IMR-90 (cell line): ENCODE measurements at regions not wholly inside any gene's neighbourhood (a gene's known extent, or its start where the extent isn't known, plus 50 kb on each side); places are given as distances from the start of the nearest gene placed in this dataset.

Experiments
- ATAC-seq: fragments of 200-7000 bp; cut with Tn5 transposase; 2 replicates; pipeline ENCODE4 v1.9.1; 2020; ENCODE audit warnings: low read depth, mild to moderate bottlenecking, moderate library complexity
- BruUV-seq: library from RNA; stranded (reverse); fragments of 400-500 nt; replicated peaks from 2 replicates; lab custom pipeline; 2021; lab: Mats Ljungman, UMichigan
- CTCF ChIA-PET: fragments of 300-600 bp; formaldehyde crosslinking; extraction: SDS; loops from one replicate; lab custom pipeline; 2021; ENCODE audit warnings: antibody characterized with exemption; lab: Yijun Ruan, JAX
- POLR2A ChIA-PET: fragments of 300-600 bp; sonication (Branson Sonifier 250); formaldehyde crosslinking; loops from one replicate; lab custom pipeline; 2022; ENCODE audit warnings: antibody characterized with exemption; ENCODE audit not compliant: unreplicated experiment; lab: Charles Lee
- DNase-seq: peaks from one replicate; pipeline ENCODE4 v3.0.0; 2013
- H2AFZ ChIP-seq: replicated peaks from 2 replicates; pipeline ENCODE3; 2013; ENCODE audit warnings: low read length, mild to moderate bottlenecking; ENCODE audit not compliant: poor library complexity
- H2AK5ac ChIP-seq: 2 replicates; pipeline ENCODE4 v1.6.1; 2013; ENCODE audit warnings: low read depth, low read length, inconsistent platforms
- H2AK9ac ChIP-seq: replicated peaks from 2 replicates; pipeline ENCODE3; 2013; ENCODE audit warnings: mild to moderate bottlenecking, low read depth, low read length, moderate library complexity; ENCODE audit not compliant: poor library complexity
- H2BK120ac ChIP-seq: 2 replicates; pipeline ENCODE4 v1.6.1; 2013; ENCODE audit warnings: low read depth, low read length, inconsistent platforms
- H2BK15ac ChIP-seq: 3 replicates; pipeline ENCODE4 v1.6.1; 2013; ENCODE audit warnings: low read depth, low read length, inconsistent platforms
- H2BK20ac ChIP-seq: 2 replicates; pipeline ENCODE4 v1.6.1; 2013; ENCODE audit warnings: low read depth, mild to moderate bottlenecking, inconsistent platforms, low read length, moderate library complexity
- H2BK5ac ChIP-seq: 2 replicates; pipeline ENCODE4 v1.6.1; 2013; ENCODE audit warnings: mild to moderate bottlenecking, low read depth, low read length, inconsistent platforms; ENCODE audit not compliant: poor library complexity, severe bottlenecking
- H3K14ac ChIP-seq: replicated peaks from 2 replicates; pipeline ENCODE4 v1.6.1; 2013; ENCODE audit warnings: low read depth, low read length, inconsistent platforms
- H3K18ac ChIP-seq: 2 replicates; pipeline ENCODE4 v1.6.1; 2013; ENCODE audit warnings: low read depth, low read length, control low read depth
- H3K23ac ChIP-seq: 2 replicates; pipeline ENCODE4 v1.6.1; 2013; ENCODE audit warnings: low read depth, low read length, inconsistent platforms
- H3K27ac ChIP-seq: 2 replicates; pipeline ENCODE4 v1.5.1; 2013; ENCODE audit warnings: mild to moderate bottlenecking, control low read depth, low read length; ENCODE audit not compliant: insufficient read depth
- H3K27me3 ChIP-seq: 2 replicates; pipeline ENCODE4 v1.6.1; 2013; ENCODE audit warnings: low read length; ENCODE audit not compliant: control insufficient read depth, insufficient read depth
- H3K36me3 ChIP-seq: 2 replicates; pipeline ENCODE4 v1.6.1; 2013; ENCODE audit warnings: low read length, mixed read lengths; ENCODE audit not compliant: control insufficient read depth, insufficient read depth
- H3K4ac ChIP-seq: 2 replicates; pipeline ENCODE4 v1.6.1; 2013; ENCODE audit warnings: low read depth, low read length, inconsistent platforms
- H3K4me1 ChIP-seq: 2 replicates; pipeline ENCODE4 v1.6.1; 2013; ENCODE audit warnings: low read length, mixed read lengths; ENCODE audit not compliant: control insufficient read depth, insufficient read depth
- H3K4me2 ChIP-seq: 2 replicates; pipeline ENCODE4 v1.6.1; 2013; ENCODE audit warnings: low read depth, mild to moderate bottlenecking, control low read depth, low read length, moderate library complexity
- H3K4me3 ChIP-seq: 2 replicates; pipeline ENCODE4 v1.5.1; 2013; ENCODE audit warnings: low read depth, mild to moderate bottlenecking, control low read depth, low read length, moderate library complexity; ENCODE audit not compliant: insufficient read depth
- H3K56ac ChIP-seq: 2 replicates; pipeline ENCODE4 v1.6.1; 2013; ENCODE audit warnings: low read length, inconsistent platforms; ENCODE audit not compliant: insufficient read depth; ENCODE audit errors: extremely low read depth
- H3K79me1 ChIP-seq, 2 experiments: 2 replicates each; pipeline ENCODE4 v1.6.1; 2013; ENCODE audit warnings: low read length in 2 of 2, inconsistent platforms in 1 of 2, low read depth in 1 of 2
- H3K9ac ChIP-seq: 2 replicates; pipeline ENCODE4 v1.6.1; 2013; ENCODE audit warnings: low read depth, low read length, control low read depth
- H3K9me1 ChIP-seq: 2 replicates; pipeline ENCODE4 v1.6.1; 2013; ENCODE audit warnings: low read length, inconsistent platforms; ENCODE audit not compliant: insufficient read depth
- H3K9me3 ChIP-seq: 2 replicates; pipeline ENCODE4 v1.6.1; 2013; ENCODE audit warnings: low read length; ENCODE audit not compliant: control insufficient read depth, insufficient read depth
- H4K20me1 ChIP-seq: 2 replicates; pipeline ENCODE4 v1.6.1; 2013; ENCODE audit warnings: low read length, inconsistent platforms; ENCODE audit not compliant: insufficient read depth
- H4K5ac ChIP-seq: 2 replicates; pipeline ENCODE4 v1.6.1; 2013; ENCODE audit warnings: mild to moderate bottlenecking, low read depth, low read length, control low read depth
- H4K8ac ChIP-seq, 2 experiments: 2 replicates each; pipeline ENCODE4 v1.6.1; 2013; ENCODE audit warnings: low read depth in 2 of 2, low read length in 2 of 2, control low read depth in 1 of 2, inconsistent platforms in 1 of 2
- H4K91ac ChIP-seq: 2 replicates; pipeline ENCODE4 v1.6.1; 2013; ENCODE audit warnings: low read depth, low read length, inconsistent platforms; ENCODE audit not compliant: insufficient read depth
- BHLHE40 ChIP-seq: fragments of 150-350 bp; IDR thresholded peaks from 2 replicates; pipeline ENCODE4 v1.6.1; 2016; ENCODE audit warnings: mild to moderate bottlenecking, low read depth, low read length
- CEBPB ChIP-seq: IDR thresholded peaks from 2 replicates; pipeline ENCODE4 v1.6.1; 2012; ENCODE audit warnings: low read depth, low read length, improper control_type of control experiment
- CHD1 ChIP-seq: IDR thresholded peaks from 2 replicates; pipeline ENCODE4 v1.6.1; 2012; ENCODE audit warnings: low read depth, low read length, improper control_type of control experiment
- ELK1 ChIP-seq: fragments of 150-350 bp; IDR thresholded peaks from 2 replicates; pipeline ENCODE4 v1.6.1; 2016; ENCODE audit warnings: low read depth, mild to moderate bottlenecking, low read length, moderate library complexity, borderline replicate concordance
- FOS ChIP-seq: fragments of 150-350 bp; IDR thresholded peaks from 2 replicates; pipeline ENCODE4 v1.6.1; 2016; ENCODE audit warnings: low read depth, low read length
- MAFK ChIP-seq: IDR thresholded peaks from 2 replicates; pipeline ENCODE4 v1.6.1; 2012; ENCODE audit warnings: low read depth, low read length, improper control_type of control experiment
- MAZ ChIP-seq: IDR thresholded peaks from 2 replicates; pipeline ENCODE4 v1.6.1; 2012; ENCODE audit warnings: low read depth, mild to moderate bottlenecking, low read length, improper control_type of control experiment, moderate library complexity, borderline replicate concordance
- MXI1 ChIP-seq: IDR thresholded peaks from 2 replicates; pipeline ENCODE4 v1.6.1; 2012; ENCODE audit warnings: low read depth, mild to moderate bottlenecking, low read length, moderate library complexity, borderline replicate concordance
- NFE2L2 ChIP-seq: fragments of 150-350 bp; IDR thresholded peaks from 2 replicates; pipeline ENCODE4 v1.6.1; 2016; ENCODE audit warnings: low read depth, mild to moderate bottlenecking, low read length
- POLR2A ChIP-seq: IDR thresholded peaks from 2 replicates; pipeline ENCODE4 v1.6.1; 2012; ENCODE audit warnings: mild to moderate bottlenecking, low read depth, low read length
- RAD21 ChIP-seq: IDR thresholded peaks from 2 replicates; pipeline ENCODE4 v1.6.1; 2012; ENCODE audit warnings: low read length, improper control_type of control experiment
- RCOR1 ChIP-seq: IDR thresholded peaks from 2 replicates; pipeline ENCODE4 v1.6.1; 2012; ENCODE audit warnings: mild to moderate bottlenecking, low read length, improper control_type of control experiment; ENCODE audit not compliant: insufficient replicate concordance
- RFX5 ChIP-seq: IDR thresholded peaks from 2 replicates; pipeline ENCODE4 v1.8.0; 2012; ENCODE audit warnings: low read depth, mild to moderate bottlenecking, low read length, moderate library complexity
- SMC3 ChIP-seq: fragments of 150-350 bp; IDR thresholded peaks from 2 replicates; pipeline ENCODE4 v1.6.1; 2016; ENCODE audit warnings: low read depth, mild to moderate bottlenecking, antibody characterized with exemption, low read length, moderate library complexity
- USF2 ChIP-seq: fragments of 150-350 bp; IDR thresholded peaks from 2 replicates; pipeline ENCODE4 v1.6.1; 2017; ENCODE audit warnings: mild to moderate bottlenecking, antibody characterized with exemption, low read length, low read depth
- WGBS, 2 experiments: methylation state at CpG; one replicate each; pipeline versions ENCODE4 v1.1.5 to v1.1.7; 2013; ENCODE audit warnings: missing lambda C conversion rate in 2 of 2; ENCODE audit not compliant: insufficient read length in 1 of 2; ENCODE audit errors: extremely low coverage in 2 of 2; 5-methylcytosine and 5-hydroxymethylcytosine counted together
- dilution Hi-C: fragments of 300-500 bp; cut with HindIII; formaldehyde crosslinking; loops from one replicate; pipeline ENCODE4 v1.14.3; 2018; ENCODE audit warnings: low sequenced_read_pairs; ENCODE audit not compliant: unreplicated experiment
- in situ Hi-C: fragments of 300-500 bp; cut with MboI; formaldehyde crosslinking; loops from 3 replicates; pipeline ENCODE4 v1.14.3; 2019; ENCODE audit warnings: low sequenced_read_pairs, inconsistent platforms, mixed read lengths
- intact Hi-C: fragments of 100-400 bp; cut with micrococcal nuclease; formaldehyde crosslinking; loops from 2 replicates; pipeline ENCODE4 v1.10.0; 2022
- TF ChIP-seq, protein P1 (sequence below): conservative IDR thresholded peaks from 2 replicates; pipeline ENCODE4 v1.5.1; 2012; ENCODE audit warnings: mild to moderate bottlenecking, low read depth, low read length, improper control_type of control experiment

DNA sequence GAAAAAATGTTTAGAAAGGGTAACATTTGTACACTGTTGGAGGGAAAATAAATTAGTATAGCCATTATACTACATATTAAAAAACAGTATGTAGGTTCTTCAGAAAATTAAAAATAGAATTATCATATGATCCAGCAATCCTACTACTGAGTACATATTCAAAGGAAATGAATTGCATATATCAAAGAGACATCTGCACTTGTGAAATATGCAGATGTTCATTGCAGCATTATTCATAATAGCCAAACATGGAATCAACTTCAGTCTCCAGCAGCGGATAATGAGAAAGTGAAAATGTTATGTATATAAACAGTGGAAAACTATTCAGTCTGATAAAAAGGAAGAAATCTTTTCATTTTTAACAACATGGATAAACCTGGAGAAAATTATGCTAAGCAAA lies 695.5 kb downstream of the SLCO4C1 start:
- Histone ChIP-seq H4K91ac (no peak overlapping the region), H2AK9ac (no peak overlapping the region), H3K4ac (no peak overlapping the region), H2AK5ac (no peak overlapping the region), H3K9me1 (no peaks in the 10 kb centered on the region), H3K56ac (no peak overlapping the region), H3K27me3 (no peaks in the 10 kb centered on the region), H4K8ac (no peak overlapping the region), H3K9me3 (no peaks in the 10 kb centered on the region), H3K18ac (no peak overlapping the region), H3K9ac (no peak overlapping the region), H2BK120ac (no peak overlapping the region), H3K36me3 (no peaks in the 10 kb centered on the region), H2BK15ac (no peak overlapping the region), H2BK20ac (no peak overlapping the region), H3K79me1 (no peaks in the 10 kb centered on the region), H3K23ac (no peak overlapping the region), H4K5ac (no peak overlapping the region), H3K14ac (no peak overlapping the region), H4K20me1 (no peaks in the 10 kb centered on the region), H3K4me1 (no peaks in the 10 kb centered on the region), H2BK5ac (no peak overlapping the region), H3K4me2 (no peak overlapping the region), H3K4me3 (no peak overlapping the region), H2AFZ (no peak overlapping the region), H3K27ac (no peak overlapping the region)
- in situ Hi-C loops: no loop called here
- WGBS, 2 experiments: no CpG with 5 or more reads among the region's 1 CpG
- ChIA-PET CTCF (interaction anchor here (1.1 kb wide), 1 partner anchor 11 kb away, joined by 3 read pairs; no protein-coding TSS in a partner anchor), POLR2A (no interaction called here)
- dilution Hi-C loops: no loop called here
- intact Hi-C loops: no loop called here
- TF ChIP-seq RCOR1 (no peak), FOS (no peak), ELK1 (no peak), CHD1 (no peak), SMC3 (no peak), MAZ (no peak), NFE2L2 (no peak), MXI1 (no peak), MAFK (no peak), CEBPB (no peak), RFX5 (no peak), POLR2A (no peak), USF2 (no peak), BHLHE40 (no peak), RAD21 (no peak)
- TF ChIP-seq, protein P1, sequence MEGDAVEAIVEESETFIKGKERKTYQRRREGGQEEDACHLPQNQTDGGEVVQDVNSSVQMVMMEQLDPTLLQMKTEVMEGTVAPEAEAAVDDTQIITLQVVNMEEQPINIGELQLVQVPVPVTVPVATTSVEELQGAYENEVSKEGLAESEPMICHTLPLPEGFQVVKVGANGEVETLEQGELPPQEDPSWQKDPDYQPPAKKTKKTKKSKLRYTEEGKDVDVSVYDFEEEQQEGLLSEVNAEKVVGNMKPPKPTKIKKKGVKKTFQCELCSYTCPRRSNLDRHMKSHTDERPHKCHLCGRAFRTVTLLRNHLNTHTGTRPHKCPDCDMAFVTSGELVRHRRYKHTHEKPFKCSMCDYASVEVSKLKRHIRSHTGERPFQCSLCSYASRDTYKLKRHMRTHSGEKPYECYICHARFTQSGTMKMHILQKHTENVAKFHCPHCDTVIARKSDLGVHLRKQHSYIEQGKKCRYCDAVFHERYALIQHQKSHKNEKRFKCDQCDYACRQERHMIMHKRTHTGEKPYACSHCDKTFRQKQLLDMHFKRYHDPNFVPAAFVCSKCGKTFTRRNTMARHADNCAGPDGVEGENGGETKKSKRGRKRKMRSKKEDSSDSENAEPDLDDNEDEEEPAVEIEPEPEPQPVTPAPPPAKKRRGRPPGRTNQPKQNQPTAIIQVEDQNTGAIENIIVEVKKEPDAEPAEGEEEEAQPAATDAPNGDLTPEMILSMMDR: no peak
- DNase-seq (no peak), ATAC-seq (no peak)
- BruUV-seq: no TSS peak
